Sigmoid colon (tissue), 4 donors: ENCODE measurements at regions not wholly inside any gene's neighbourhood (a gene's known extent, or its start where the extent isn't known, plus 50 kb on each side); places are given as distances from the start of the nearest gene placed in this dataset.

Experiments used
- EP300 ChIP-seq, 4 donors: sonication (generic); formaldehyde crosslinking; IDR thresholded peaks; one replicate each; pipeline ENCODE4 v1.6.1; 2017; ENCODE audit warnings: antibody characterized with exemption in 4 of 4
- POLR2A ChIP-seq, 2 donors: fragments of 450-650 bp; IDR thresholded peaks; one replicate each; pipeline ENCODE4 v1.6.1; 2016; ENCODE audit warnings: antibody characterized with exemption in 2 of 2, mild to moderate bottlenecking in 2 of 2, moderate library complexity in 2 of 2
- TF ChIP-seq, protein P1 (sequence below), 4 experiments: fragments of 450-650 bp in 3 of 4; fragments of 200-600 bp in 1 of 4; IDR thresholded peaks; one replicate each; pipeline ENCODE4 v1.5.1; 2016 to 2019; ENCODE audit warnings: antibody characterized with exemption in 4 of 4, mild to moderate bottlenecking in 3 of 4, moderate library complexity in 2 of 4

DNA sequence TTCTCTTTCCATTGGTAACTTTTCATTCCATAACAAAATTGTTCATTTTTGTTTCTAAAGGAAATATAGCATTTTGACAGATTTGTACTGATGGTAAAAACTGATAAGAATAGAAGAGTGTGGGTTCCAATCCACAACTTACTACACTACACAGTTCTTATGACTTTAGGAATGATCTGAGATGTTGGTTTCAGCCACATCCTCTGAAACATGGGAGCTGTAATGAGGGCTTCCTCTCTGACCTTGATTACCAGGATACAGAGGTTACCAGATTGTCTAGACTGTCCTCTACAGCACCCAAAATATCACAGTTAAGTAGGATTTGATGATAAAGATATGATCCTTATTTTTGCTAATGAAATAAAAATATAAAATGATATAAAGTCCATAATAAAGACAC, 1184.6 kb downstream of the FLRT2 start:
- no peak for TF ChIP-seq POLR2A (IDR thresholded peaks at IDR 0.05)
- TF ChIP-seq, protein P1, sequence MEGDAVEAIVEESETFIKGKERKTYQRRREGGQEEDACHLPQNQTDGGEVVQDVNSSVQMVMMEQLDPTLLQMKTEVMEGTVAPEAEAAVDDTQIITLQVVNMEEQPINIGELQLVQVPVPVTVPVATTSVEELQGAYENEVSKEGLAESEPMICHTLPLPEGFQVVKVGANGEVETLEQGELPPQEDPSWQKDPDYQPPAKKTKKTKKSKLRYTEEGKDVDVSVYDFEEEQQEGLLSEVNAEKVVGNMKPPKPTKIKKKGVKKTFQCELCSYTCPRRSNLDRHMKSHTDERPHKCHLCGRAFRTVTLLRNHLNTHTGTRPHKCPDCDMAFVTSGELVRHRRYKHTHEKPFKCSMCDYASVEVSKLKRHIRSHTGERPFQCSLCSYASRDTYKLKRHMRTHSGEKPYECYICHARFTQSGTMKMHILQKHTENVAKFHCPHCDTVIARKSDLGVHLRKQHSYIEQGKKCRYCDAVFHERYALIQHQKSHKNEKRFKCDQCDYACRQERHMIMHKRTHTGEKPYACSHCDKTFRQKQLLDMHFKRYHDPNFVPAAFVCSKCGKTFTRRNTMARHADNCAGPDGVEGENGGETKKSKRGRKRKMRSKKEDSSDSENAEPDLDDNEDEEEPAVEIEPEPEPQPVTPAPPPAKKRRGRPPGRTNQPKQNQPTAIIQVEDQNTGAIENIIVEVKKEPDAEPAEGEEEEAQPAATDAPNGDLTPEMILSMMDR (IDR thresholded peaks at IDR 0.05), result no peak
- TF ChIP-seq EP300 (IDR thresholded peaks at IDR 0.05), result no peak
